Stimulated activated CD4-positive, alpha-beta T cell treated with anti-CD3 and anti-CD28 coated beads, Interleukin-15, amount 100 ng/mL, for 24 hours (primary cell): ENCODE measurements at regions not wholly inside any gene's neighbourhood (a gene's known extent, or its start where the extent isn't known, plus 50 kb on each side); places are given as distances from the start of the nearest gene placed in this dataset.
"Not testable (repeated sequence)": the region's sequence is repeated elsewhere in the genome, so short reads cannot be mapped to it uniquely, and the experiment has no call there.

Source experiments
- DNase-seq: peaks from one replicate; pipeline ENCODE4 v3.0.0-alpha.2; 2020

GRCh38 chr19:28169168-28169887 is 1043.6 kb downstream of the UQCRFS1 start:
- no peak for DNase-seq

- no peak for DNase-seq
Observed at GRCh38 chr19:28168557-28168956, 1044.4 kb downstream of the UQCRFS1 start.

- no peak for DNase-seq
Observed at GRCh38 chr19:28166025-28166424, 1046.9 kb downstream of the UQCRFS1 start.

- no peak for DNase-seq
Observed at GRCh38 chr19:28164214-28164613, 1048.7 kb downstream of the UQCRFS1 start.

GRCh38 chr19:28159065-28159464 is 1053.9 kb downstream of the UQCRFS1 start:
- no peak for DNase-seq

- DNase-seq = no peak
Observed at GRCh38 chr19:28155265-28155664, 1057.7 kb downstream of the UQCRFS1 start.

GRCh38 chr19:28154077-28154476 is 1058.9 kb downstream of the UQCRFS1 start:
- DNase-seq = no peak

- DNase-seq = no peak
Observed at GRCh38 chr19:28153123-28153522, 1059.8 kb downstream of the UQCRFS1 start.

GRCh38 chr19:28152195-28152594 is 1060.8 kb downstream of the UQCRFS1 start:
- DNase-seq = no peak

- no peak for DNase-seq
Observed at GRCh38 chr19:28150129-28150528, 1062.8 kb downstream of the UQCRFS1 start.

GRCh38 chr19:28148554-28148953 is 1064.4 kb downstream of the UQCRFS1 start:
- DNase-seq = no peak

GRCh38 chr19:28142258-28142657 is 1070.7 kb downstream of the UQCRFS1 start:
- no peak for DNase-seq

- no peak for DNase-seq
Observed at GRCh38 chr19:28140201-28140600, 1072.8 kb downstream of the UQCRFS1 start.

- no peak for DNase-seq
Observed at GRCh38 chr19:28137772-28138171, 1075.2 kb downstream of the UQCRFS1 start.

GRCh38 chr19:28136796-28137195 is 1076.2 kb downstream of the UQCRFS1 start:
- no peak for DNase-seq

GRCh38 chr19:28135825-28136224 is 1077.1 kb downstream of the UQCRFS1 start:
- DNase-seq = no peak

- DNase-seq = no peak
Observed at GRCh38 chr19:28134311-28134710, 1078.6 kb downstream of the UQCRFS1 start.

- DNase-seq = not testable (repeated sequence)
Observed at GRCh38 chr19:28130881-28131280, 1082.1 kb downstream of the UQCRFS1 start.

GRCh38 chr19:28130066-28130511 is 1082.9 kb downstream of the UQCRFS1 start:
- DNase-seq = no peak

- no peak for DNase-seq
Observed at GRCh38 chr19:28128341-28128740, 1084.6 kb downstream of the UQCRFS1 start.

- DNase-seq = no peak
Observed at GRCh38 chr19:28126135-28126898, 1086.6 kb downstream of the UQCRFS1 start.

- DNase-seq = no peak
Observed at GRCh38 chr19:28122734-28123133, 1090.2 kb downstream of the UQCRFS1 start.

GRCh38 chr19:28118235-28118634 is 1094.7 kb downstream of the UQCRFS1 start:
- no peak for DNase-seq

GRCh38 chr19:28117143-28117542 is 1095.8 kb downstream of the UQCRFS1 start:
- no peak for DNase-seq
